Ectodermal cell (in vitro differentiated cells): ENCODE measurements at regions not wholly inside any gene's neighbourhood (a gene's known extent, or its start where the extent isn't known, plus 50 kb on each side); places are given as distances from the start of the nearest gene placed in this dataset.

Source experiments
- H3K27ac ChIP-seq: 2 replicates; pipeline ENCODE4 v1.7.0; 2013; ENCODE audit warnings: mild to moderate bottlenecking, low read depth, low read length; ENCODE audit not compliant: insufficient read depth, poor library complexity, severe bottlenecking
- H3K27me3 ChIP-seq: 2 replicates; pipeline ENCODE4 v1.7.0; 2013; ENCODE audit warnings: mild to moderate bottlenecking, low read length; ENCODE audit not compliant: insufficient read depth, control insufficient read depth, poor library complexity, severe bottlenecking
- H3K36me3 ChIP-seq: one replicate; pipeline ENCODE4 v1.7.0; 2013; ENCODE audit warnings: low read length; ENCODE audit not compliant: control insufficient read depth, insufficient read depth
- H3K4me1 ChIP-seq: one replicate; pipeline ENCODE4 v1.7.0; 2013; ENCODE audit warnings: low read length; ENCODE audit not compliant: control insufficient read depth, insufficient read depth
- H3K4me3 ChIP-seq: 2 replicates; pipeline ENCODE4 v1.7.0; 2013; ENCODE audit warnings: low read depth, low read length, control low read depth; ENCODE audit not compliant: insufficient read depth
- H3K9me3 ChIP-seq: 2 replicates; pipeline ENCODE4 v1.7.0; 2013; ENCODE audit warnings: mild to moderate bottlenecking, low read length, moderate library complexity; ENCODE audit not compliant: control insufficient read depth
- WGBS, 2 experiments: methylation state at CpG; one replicate each; pipeline ENCODE4 v1.1.7; 2013; ENCODE audit warnings: missing lambda C conversion rate in 2 of 2; 5-methylcytosine and 5-hydroxymethylcytosine counted together

DNA sequence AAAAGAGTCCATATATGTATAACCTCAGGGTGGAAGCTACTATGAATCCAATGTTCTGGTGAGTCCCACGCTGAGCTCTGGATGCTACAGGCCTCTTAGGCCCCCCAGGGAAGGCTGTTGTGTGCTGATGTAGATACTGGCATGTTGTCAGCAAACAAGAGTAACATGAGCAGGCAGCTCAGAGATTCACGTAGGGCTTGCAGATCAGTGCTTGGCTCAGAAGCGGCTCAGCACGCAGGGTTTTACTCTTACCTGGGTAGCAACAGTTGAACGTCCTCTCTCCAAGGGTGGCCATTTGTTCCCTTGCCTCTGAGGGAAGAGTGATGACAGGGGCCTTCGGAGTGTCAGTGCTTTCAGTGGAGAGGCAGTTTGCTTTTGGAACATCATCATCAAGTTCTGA, 93.4 kb downstream of the ZFP64 start:
- WGBS, 2 experiments, result 80 to 87% methylated on average over 6 of the region's 6 CpGs
- Histone ChIP-seq H3K4me1 (peaks cover under 1% of the 10 kb centered on the region), H3K27ac (no peak overlapping the region), H3K27me3 (peaks cover 12% of the 10 kb centered on the region), H3K4me3 (no peak overlapping the region), H3K9me3 (no peaks in the 10 kb centered on the region), H3K36me3 (no peaks in the 10 kb centered on the region)

DNA sequence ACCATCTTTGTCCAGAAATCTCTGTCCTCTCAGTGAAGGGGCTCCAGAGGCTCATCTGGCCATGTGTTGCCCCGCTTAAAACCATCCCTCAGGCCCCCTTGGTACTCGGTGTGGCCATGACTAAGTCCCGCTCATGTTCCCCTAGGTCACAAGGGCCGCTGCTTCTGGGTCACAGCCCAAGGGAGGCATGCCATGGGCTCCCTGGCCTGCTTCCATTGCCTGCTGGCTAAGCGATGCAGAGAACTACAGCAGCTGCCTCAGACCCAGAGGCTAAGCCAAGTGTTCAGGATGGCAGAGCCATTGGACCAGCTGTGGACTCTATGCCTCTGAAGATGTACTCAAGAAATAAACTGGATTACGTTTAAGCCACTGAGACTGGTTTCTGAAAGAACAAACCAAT, 95.5 kb downstream of the ZFP64 start:
- H3K36me3 ChIP-seq, result no peaks in the 10 kb centered on the region
- 95 to 98% methylated on average over 6 of the region's 6 CpGs for WGBS, 2 experiments
- no peaks in the 10 kb centered on the region for H3K9me3 ChIP-seq
- no peaks in the 10 kb centered on the region for H3K27me3 ChIP-seq
- no peaks in the 10 kb centered on the region for H3K4me1 ChIP-seq
- no peak overlapping the region for H3K27ac ChIP-seq
- H3K4me3 ChIP-seq, result no peak overlapping the region

DNA sequence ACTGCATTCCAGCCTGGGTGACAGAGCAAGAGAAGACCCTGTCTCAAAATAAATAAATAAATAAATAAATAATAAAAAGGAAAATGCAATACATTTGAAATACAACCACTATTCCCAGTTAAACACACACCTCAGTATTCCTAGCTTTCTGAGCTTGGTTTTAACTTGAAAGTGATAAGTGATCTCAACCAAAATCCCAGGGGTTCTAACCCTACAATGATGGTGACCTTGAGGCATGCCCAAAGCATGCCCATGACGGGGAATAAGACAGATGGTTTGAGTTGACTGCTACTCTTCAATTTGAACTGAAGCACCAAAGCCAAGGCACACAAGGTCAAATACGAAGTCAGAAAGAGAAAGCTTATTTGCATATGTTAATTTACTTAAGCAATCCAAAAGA, 96.9 kb downstream of the ZFP64 start:
- H3K36me3 ChIP-seq, result no peaks in the 10 kb centered on the region
- H3K9me3 ChIP-seq, result no peaks in the 10 kb centered on the region
- H3K27ac ChIP-seq, result no peak overlapping the region
- WGBS, 2 experiments, result 33 to 62% methylated on average over 1 to 2 of the region's 2 CpGs
- H3K27me3 ChIP-seq, result no peaks in the 10 kb centered on the region
- no peak overlapping the region for H3K4me3 ChIP-seq
- H3K4me1 ChIP-seq, result no peaks in the 10 kb centered on the region

DNA sequence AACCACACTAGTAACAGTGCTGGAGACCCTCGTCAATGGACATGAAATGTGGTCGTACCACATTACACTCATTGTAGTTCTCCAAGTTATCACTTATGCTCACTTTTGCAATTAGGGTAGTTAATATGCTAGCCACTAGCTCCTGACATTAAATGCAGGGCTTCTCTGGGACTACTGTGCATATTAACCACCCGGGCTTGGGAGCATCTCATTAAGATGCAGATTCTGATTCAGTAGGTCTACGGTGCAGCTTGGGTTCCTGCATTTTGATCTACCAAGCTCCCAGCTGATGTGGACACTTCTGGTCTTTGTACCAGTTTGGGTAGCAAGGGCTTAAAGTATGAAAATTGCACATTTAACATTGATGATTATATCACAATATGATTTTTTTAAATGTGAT, 98.0 kb downstream of the ZFP64 start:
- Histone ChIP-seq H3K9me3 (no peaks in the 10 kb centered on the region), H3K27me3 (no peaks in the 10 kb centered on the region), H3K36me3 (peaks cover under 1% of the 10 kb centered on the region), H3K4me1 (no peaks in the 10 kb centered on the region), H3K27ac (no peak overlapping the region), H3K4me3 (no peak overlapping the region)
- 92 to 96% methylated on average over 4 of the region's 4 CpGs for WGBS, 2 experiments

DNA sequence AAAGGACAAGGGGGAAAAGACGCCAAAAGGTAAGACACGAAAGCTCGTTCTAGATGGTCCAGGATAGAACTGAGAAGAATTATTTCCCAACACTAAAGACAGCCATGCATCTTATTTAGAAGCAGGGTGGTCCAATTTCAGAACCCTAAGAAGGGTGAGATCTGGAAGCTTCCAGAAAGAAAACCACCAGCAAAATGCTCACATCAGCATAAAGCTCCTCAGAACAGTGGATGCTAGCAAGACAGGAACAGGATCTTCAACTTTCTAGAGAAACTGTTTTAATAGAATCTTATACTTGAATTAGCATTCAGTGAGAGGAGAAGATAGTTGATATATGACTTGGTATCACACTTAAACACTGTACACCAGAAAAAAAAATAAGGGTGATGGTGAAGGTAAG, 101.5 kb downstream of the ZFP64 start:
- H3K27ac ChIP-seq, result no peak overlapping the region
- 95 to 100% methylated on average over 3 of the region's 3 CpGs for WGBS, 2 experiments
- H3K4me3 ChIP-seq, result no peak overlapping the region
- peaks cover 21% of the 10 kb centered on the region for H3K36me3 ChIP-seq
- no peaks in the 10 kb centered on the region for H3K4me1 ChIP-seq
- peaks cover 3% of the 10 kb centered on the region for H3K9me3 ChIP-seq
- H3K27me3 ChIP-seq, result no peaks in the 10 kb centered on the region

DNA sequence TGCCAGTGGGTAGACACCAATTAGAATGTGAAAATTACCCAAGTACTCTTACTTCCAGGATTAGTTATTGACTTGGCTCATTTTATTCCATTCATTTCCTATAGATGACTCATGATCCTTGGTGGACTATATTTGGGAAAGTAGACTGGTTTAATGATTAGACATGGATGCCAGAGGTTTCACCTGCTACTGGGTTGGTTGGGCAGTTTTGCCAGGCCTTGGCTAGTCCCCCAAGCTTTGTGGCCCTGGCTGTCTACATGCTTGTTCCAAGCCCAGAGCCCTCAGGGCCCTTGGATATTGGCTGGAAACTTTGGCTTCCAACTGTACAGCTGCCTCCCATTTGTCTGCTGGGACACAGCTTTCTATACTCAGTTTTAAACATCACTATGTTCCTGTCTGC, 104.1 kb downstream of the ZFP64 start:
- Histone ChIP-seq H3K27me3 (no peaks in the 10 kb centered on the region), H3K36me3 (peaks cover 21% of the 10 kb centered on the region), H3K4me1 (peaks cover 2% of the 10 kb centered on the region), H3K9me3 (peaks cover 3% of the 10 kb centered on the region), H3K4me3 (no peak overlapping the region), H3K27ac (no peak overlapping the region)

DNA sequence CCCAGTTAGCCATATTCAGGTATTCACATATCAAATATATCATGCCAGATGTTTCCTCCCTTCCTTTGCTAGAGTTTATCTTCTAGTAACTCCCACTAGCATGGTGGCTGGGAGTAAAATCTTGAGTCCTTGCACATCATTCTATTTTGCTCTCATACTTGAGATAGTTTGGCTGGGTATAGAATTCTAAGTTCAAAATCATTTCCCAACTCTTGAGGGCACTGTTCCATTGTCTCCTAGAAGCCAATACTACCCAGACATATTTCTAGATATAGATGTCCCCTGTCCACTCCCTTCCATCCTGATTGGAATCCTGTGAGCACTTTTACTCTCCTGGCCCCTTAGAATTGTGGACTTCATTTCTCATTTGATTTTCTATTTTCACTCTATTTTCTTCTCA, 104.7 kb downstream of the ZFP64 start:
- H3K27me3 ChIP-seq, result no peaks in the 10 kb centered on the region
- H3K36me3 ChIP-seq, result peaks cover 21% of the 10 kb centered on the region
- H3K4me3 ChIP-seq, result no peak overlapping the region
- no peak overlapping the region for H3K27ac ChIP-seq
- peaks cover 3% of the 10 kb centered on the region for H3K9me3 ChIP-seq
- H3K4me1 ChIP-seq, result peaks cover 3% of the 10 kb centered on the region

DNA sequence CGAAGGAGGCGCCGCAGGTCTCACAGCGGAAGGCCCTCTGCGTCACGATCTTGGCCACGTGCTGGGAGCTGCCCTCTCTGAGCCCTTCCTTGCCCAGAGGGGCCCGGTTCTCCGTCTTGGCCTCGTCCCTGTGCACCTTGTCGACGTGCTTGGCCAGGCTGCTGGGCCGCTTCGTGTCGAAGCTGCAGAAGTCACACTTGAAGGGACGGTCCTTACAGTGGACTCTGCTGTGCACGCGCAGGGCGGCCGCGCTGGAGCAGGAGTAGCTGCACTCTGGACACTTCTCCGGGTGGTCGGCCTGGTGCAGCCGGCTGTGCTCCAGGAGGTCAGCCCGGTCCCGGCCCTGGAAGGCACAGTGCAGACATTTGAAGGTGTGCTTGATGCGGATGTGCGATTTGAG, 106.9 kb downstream of the ZFP64 start:
- Histone ChIP-seq H3K36me3 (peaks cover 21% of the 10 kb centered on the region), H3K9me3 (peaks cover 3% of the 10 kb centered on the region), H3K4me3 (no peak overlapping the region), H3K27me3 (no peaks in the 10 kb centered on the region), H3K27ac (no peak overlapping the region), H3K4me1 (peaks cover 3% of the 10 kb centered on the region)
- WGBS, 2 experiments, result 95 to 97% methylated on average over 28 of the region's 28 CpGs

DNA sequence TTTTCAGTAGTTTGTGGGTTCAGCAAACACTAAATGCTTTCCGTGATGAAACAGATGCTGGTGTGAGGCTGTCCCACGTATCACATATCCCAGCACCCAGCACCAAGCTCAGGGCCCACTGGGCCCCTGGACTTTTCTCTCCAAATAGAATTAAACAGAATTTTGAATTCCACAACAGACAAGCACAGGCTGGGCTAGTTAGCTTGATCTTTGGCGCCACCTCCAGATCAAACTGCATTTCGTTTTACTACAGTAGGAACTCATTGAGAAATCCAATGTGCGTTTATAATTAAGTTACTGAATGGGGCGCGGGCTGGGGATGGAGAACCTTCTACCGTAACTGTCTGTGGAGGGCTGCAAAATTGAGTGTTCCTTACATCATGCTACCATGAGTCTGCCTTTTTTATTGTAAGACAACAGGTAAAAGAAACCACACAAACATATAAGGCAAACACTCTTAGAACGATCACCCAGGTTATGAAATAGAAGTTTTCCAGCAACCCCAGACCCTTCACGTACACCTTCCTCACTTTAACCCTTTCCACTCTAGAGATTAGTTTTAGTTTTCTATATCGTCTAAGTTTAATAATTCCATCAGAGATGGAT, 107.8 kb downstream of the ZFP64 start:
- WGBS, 2 experiments, result 64 to 67% methylated on average over 11 of the region's 11 CpGs
- Histone ChIP-seq H3K36me3 (peaks cover 21% of the 10 kb centered on the region), H3K4me1 (peaks cover 3% of the 10 kb centered on the region), H3K27me3 (no peaks in the 10 kb centered on the region), H3K27ac (no peak overlapping the region), H3K4me3 (no peak overlapping the region), H3K9me3 (peaks cover 3% of the 10 kb centered on the region)

DNA sequence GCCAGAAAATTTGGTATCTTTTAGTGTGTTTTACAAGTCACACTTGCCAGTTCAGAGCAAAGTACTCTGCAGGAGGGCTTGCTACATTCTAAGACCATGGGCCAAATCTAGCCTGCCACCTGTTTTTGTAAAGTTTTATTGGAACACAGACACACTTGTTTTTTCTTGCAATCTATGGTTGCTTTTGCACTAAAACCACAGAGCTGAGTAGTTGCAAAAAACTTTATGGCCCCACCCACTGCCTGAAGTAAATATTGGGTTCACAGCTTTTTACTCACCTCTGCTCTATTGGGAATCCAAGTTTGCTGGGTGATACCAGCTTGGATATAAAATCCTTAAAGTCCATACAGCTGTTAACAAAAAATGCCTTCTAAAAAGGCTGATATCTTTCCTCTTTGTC, 109.0 kb downstream of the ZFP64 start:
- no peak overlapping the region for H3K4me3 ChIP-seq
- H3K27ac ChIP-seq, result no peak overlapping the region
- peaks cover 3% of the 10 kb centered on the region for H3K4me1 ChIP-seq
- H3K27me3 ChIP-seq, result no peaks in the 10 kb centered on the region
- peaks cover 3% of the 10 kb centered on the region for H3K9me3 ChIP-seq
- H3K36me3 ChIP-seq, result peaks cover 11% of the 10 kb centered on the region

DNA sequence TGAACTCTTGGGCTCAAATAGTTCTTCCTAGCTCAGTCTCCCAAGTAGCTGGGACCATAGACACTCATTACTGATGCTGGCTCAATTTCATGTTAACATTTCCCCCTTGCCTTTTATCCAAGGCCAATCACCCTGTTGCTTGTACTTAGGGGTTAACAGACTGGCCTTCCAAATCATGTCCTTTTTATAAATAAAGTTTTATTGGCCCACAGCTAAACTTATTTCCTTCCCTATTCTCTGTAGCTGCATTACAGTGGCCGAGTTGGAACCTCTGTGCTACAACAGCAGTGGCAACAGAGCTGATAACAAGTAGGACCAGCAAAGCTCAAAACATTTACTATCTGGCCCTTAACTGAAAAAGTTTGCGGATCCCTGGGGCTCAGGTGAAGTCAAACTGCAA, 109.8 kb downstream of the ZFP64 start:
- Histone ChIP-seq H3K27me3 (no peaks in the 10 kb centered on the region), H3K27ac (no peak overlapping the region), H3K4me1 (peaks cover 3% of the 10 kb centered on the region), H3K9me3 (no peaks in the 10 kb centered on the region), H3K36me3 (peaks cover 3% of the 10 kb centered on the region), H3K4me3 (no peak overlapping the region)
- 86 to 98% methylated on average over 2 of the region's 2 CpGs for WGBS, 2 experiments
